ENCODE measurements at regions not wholly inside any gene's neighbourhood (a gene's known extent, or its start where the extent isn't known, plus 50 kb on each side); places are given as distances from the start of the nearest gene placed in this dataset.

GRCh38 chr22:47780281-47780875, 1017.9 kb downstream of the TBC1D22A start:
- TF ChIP-seq CTCF (IDR thresholded peaks at IDR 0.05; ENCODE audit: control insufficient read depth, insufficient read depth, low read depth, low read length, missing control alignments), result no peak
- no peak for DNase-seq (ENCODE audit: low read depth)

GRCh38 chr22:47779474-47779873, 1017.0 kb downstream of the TBC1D22A start:
- no peak overlapping the region for H3K4me3 ChIP-seq (ENCODE audit: control insufficient read depth, low read depth, low read length)
- no peak for DNase-seq (ENCODE audit: low read depth)
- TF ChIP-seq CTCF (IDR thresholded peaks at IDR 0.05; ENCODE audit: control insufficient read depth, insufficient read depth, low read depth, low read length, missing control alignments), result no peak

More at GRCh38 chr22:47780281-47780875, 1017.9 kb downstream of the TBC1D22A start:
- no peak overlapping the region for H3K4me3 ChIP-seq (ENCODE audit: control insufficient read depth, low read depth, low read length)

GRCh38 chr22:47778160-47778658, 1015.8 kb downstream of the TBC1D22A start:
- DNase-seq (ENCODE audit: low read depth), result no peak
- no peak for TF ChIP-seq CTCF (IDR thresholded peaks at IDR 0.05; ENCODE audit: control insufficient read depth, insufficient read depth, low read depth, low read length, missing control alignments)
- no peak overlapping the region for H3K4me3 ChIP-seq (ENCODE audit: control insufficient read depth, low read depth, low read length)

- no peak for DNase-seq (ENCODE audit: low read depth)
- TF ChIP-seq CTCF (IDR thresholded peaks at IDR 0.05; ENCODE audit: control insufficient read depth, insufficient read depth, low read depth, low read length, missing control alignments), result no peak
Observed at GRCh38 chr22:47777426-47777825, 1015.0 kb downstream of the TBC1D22A start.

GRCh38 chr22:47776329-47776728, 1013.9 kb downstream of the TBC1D22A start:
- no peak overlapping the region for H3K4me3 ChIP-seq (ENCODE audit: control insufficient read depth, low read depth, low read length)
- DNase-seq (ENCODE audit: low read depth), result no peak
- TF ChIP-seq CTCF (IDR thresholded peaks at IDR 0.05; ENCODE audit: control insufficient read depth, insufficient read depth, low read depth, low read length, missing control alignments), result no peak

More at GRCh38 chr22:47777426-47777825, 1015.0 kb downstream of the TBC1D22A start:
- H3K4me3 ChIP-seq (ENCODE audit: control insufficient read depth, low read depth, low read length), result no peak overlapping the region

- H3K4me3 ChIP-seq (ENCODE audit: control insufficient read depth, low read depth, low read length), result no peak overlapping the region
- DNase-seq (ENCODE audit: low read depth), result no peak
- no peak for TF ChIP-seq CTCF (IDR thresholded peaks at IDR 0.05; ENCODE audit: control insufficient read depth, insufficient read depth, low read depth, low read length, missing control alignments)
Observed at GRCh38 chr22:47775686-47776085, 1013.2 kb downstream of the TBC1D22A start.

Measured in AG09309 (cell line).